22Rv1 (cell line): ENCODE measurements at regions not wholly inside any gene's neighbourhood (a gene's known extent, or its start where the extent isn't known, plus 50 kb on each side); places are given as distances from the start of the nearest gene placed in this dataset.

Experiments used
- H3K27ac ChIP-seq: fragments of 450-650 bp; 2 replicates; pipeline ENCODE4 v1.5.1; 2017
- CTCF ChIP-seq: fragments of 450-650 bp; IDR thresholded peaks from 2 replicates; pipeline ENCODE4 v1.5.1; 2017; ENCODE audit warnings: mild to moderate bottlenecking
- ZFX ChIP-seq: fragments of 450-650 bp; IDR thresholded peaks from 2 replicates; pipeline ENCODE4 v1.6.1; 2017; ENCODE audit warnings: antibody characterized with exemption, borderline replicate concordance

- H3K27ac ChIP-seq = no peak overlapping the region
- no peak for TF ChIP-seq CTCF
These were observed 96.0 kb upstream of the PRDM1 start for GRCh38 chr6:105990151-105990550.

- H3K27ac ChIP-seq = no peak overlapping the region
- TF ChIP-seq ZFX (no peak), CTCF (no peak)
These were observed 97.1 kb upstream of the PRDM1 start for GRCh38 chr6:105988812-105989577.

- TF ChIP-seq CTCF (no peak), ZFX (no peak)
- no peak overlapping the region for H3K27ac ChIP-seq
These were observed 97.8 kb upstream of the PRDM1 start for GRCh38 chr6:105988321-105988720.

GRCh38 chr6:105987516-105987915 lies 98.6 kb upstream of the PRDM1 start:
- H3K27ac ChIP-seq = no peak overlapping the region
- TF ChIP-seq CTCF = no peak

- no peak for TF ChIP-seq ZFX
- TF ChIP-seq CTCF = no peak
- no peak overlapping the region for H3K27ac ChIP-seq
These were observed 99.1 kb upstream of the PRDM1 start for GRCh38 chr6:105986998-105987397.

- TF ChIP-seq ZFX = no peak
- no peak for TF ChIP-seq CTCF
- no peak overlapping the region for H3K27ac ChIP-seq
These were observed 100.1 kb upstream of the PRDM1 start for GRCh38 chr6:105985816-105986632.
